Peyer's patch (tissue), 4 donors: ENCODE measurements at regions not wholly inside any gene's neighbourhood (a gene's known extent, or its start where the extent isn't known, plus 50 kb on each side); places are given as distances from the start of the nearest gene placed in this dataset.

Experiments
- DNase-seq, 3 donors: peaks; one replicate each; pipeline ENCODE4 v3.0.0-alpha.2; 2017 to 2019
- H3K27ac ChIP-seq, 4 donors: fragments of 200-600 bp; sonication (generic); one replicate each; pipeline ENCODE4 v1.5.1; 2016 to 2019
- H3K27me3 ChIP-seq, 2 donors: fragments of 200-600 bp; sonication (generic); one replicate each; pipeline ENCODE4 v1.5.1; 2019
- H3K36me3 ChIP-seq, 3 donors: fragments of 200-600 bp; sonication (generic); one replicate each; pipeline ENCODE4 v1.5.1; 2016 to 2019
- H3K4me1 ChIP-seq, 4 donors: fragments of 200-600 bp; sonication (generic); one replicate each; pipeline ENCODE4 v1.5.1; 2016 to 2019
- H3K4me3 ChIP-seq, 4 donors: fragments of 200-600 bp; sonication (generic); 1 replicate in 3 of 4; 2 replicates in 1 of 4; pipeline ENCODE4 v1.5.1; 2016 to 2019; ENCODE audit warnings: mild to moderate bottlenecking in 1 of 4
- H3K9me3 ChIP-seq, 4 donors: fragments of 200-600 bp; sonication (generic); one replicate each; pipeline ENCODE4 v1.5.1; 2016 to 2019; ENCODE audit warnings: mild to moderate bottlenecking in 1 of 4
- POLR2A ChIP-seq, 2 donors: fragments of 450-650 bp; IDR thresholded peaks; one replicate each; pipeline ENCODE4 v1.5.1; 2017; ENCODE audit warnings: antibody characterized with exemption in 2 of 2, mild to moderate bottlenecking in 2 of 2, moderate library complexity in 2 of 2
- TF ChIP-seq, protein P1 (sequence below), 6 experiments: fragments of 450-650 bp in 4 of 6; fragments of 200-600 bp in 2 of 6; sonication (generic) in 1 of 6; IDR thresholded peaks; one replicate each; pipeline ENCODE4 v1.5.1; 2017 to 2019; ENCODE audit warnings: antibody characterized with exemption in 6 of 6, mild to moderate bottlenecking in 3 of 6, moderate library complexity in 1 of 6

DNA sequence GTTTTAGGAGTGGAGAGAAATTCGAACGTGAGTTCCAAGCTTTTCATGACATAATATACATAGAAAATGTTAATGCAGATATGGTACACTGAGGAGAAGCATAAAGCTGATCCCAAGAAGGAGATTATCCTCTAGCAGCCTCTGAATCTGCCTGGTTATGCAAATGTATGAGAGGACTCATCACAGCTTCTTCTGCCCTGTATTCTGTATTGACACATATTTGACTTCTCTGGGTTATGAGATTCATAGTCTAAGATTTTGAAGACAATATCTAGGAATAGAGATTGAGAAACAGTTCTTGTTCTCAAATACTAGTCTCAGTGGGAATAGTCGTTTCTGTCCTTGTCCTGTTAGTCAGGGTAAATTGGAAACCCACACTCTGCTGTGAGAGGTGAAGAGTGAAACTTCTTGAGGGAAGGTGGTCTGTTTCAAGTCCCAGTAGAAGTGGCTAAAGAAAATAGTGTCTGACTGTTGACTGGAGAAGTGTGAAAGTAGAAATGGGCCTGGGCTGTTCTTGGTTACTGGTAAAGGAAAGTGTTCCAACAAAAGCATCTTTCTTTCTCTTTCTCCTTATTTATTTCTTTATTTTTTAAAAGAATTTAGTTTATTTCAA lies 1356.6 kb downstream of the SLITRK5 start:
- Histone ChIP-seq H3K27ac (no peak overlapping the region), H3K4me3 (no peak overlapping the region), H3K9me3 (no peaks in the 10 kb centered on the region), H3K27me3 (no peaks in the 10 kb centered on the region), H3K36me3 (no peaks in the 10 kb centered on the region), H3K4me1 (no peaks in the 10 kb centered on the region)
- TF ChIP-seq, protein P1, sequence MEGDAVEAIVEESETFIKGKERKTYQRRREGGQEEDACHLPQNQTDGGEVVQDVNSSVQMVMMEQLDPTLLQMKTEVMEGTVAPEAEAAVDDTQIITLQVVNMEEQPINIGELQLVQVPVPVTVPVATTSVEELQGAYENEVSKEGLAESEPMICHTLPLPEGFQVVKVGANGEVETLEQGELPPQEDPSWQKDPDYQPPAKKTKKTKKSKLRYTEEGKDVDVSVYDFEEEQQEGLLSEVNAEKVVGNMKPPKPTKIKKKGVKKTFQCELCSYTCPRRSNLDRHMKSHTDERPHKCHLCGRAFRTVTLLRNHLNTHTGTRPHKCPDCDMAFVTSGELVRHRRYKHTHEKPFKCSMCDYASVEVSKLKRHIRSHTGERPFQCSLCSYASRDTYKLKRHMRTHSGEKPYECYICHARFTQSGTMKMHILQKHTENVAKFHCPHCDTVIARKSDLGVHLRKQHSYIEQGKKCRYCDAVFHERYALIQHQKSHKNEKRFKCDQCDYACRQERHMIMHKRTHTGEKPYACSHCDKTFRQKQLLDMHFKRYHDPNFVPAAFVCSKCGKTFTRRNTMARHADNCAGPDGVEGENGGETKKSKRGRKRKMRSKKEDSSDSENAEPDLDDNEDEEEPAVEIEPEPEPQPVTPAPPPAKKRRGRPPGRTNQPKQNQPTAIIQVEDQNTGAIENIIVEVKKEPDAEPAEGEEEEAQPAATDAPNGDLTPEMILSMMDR (IDR thresholded peaks at IDR 0.05), result no peak
- DNase-seq, result no peak

DNA sequence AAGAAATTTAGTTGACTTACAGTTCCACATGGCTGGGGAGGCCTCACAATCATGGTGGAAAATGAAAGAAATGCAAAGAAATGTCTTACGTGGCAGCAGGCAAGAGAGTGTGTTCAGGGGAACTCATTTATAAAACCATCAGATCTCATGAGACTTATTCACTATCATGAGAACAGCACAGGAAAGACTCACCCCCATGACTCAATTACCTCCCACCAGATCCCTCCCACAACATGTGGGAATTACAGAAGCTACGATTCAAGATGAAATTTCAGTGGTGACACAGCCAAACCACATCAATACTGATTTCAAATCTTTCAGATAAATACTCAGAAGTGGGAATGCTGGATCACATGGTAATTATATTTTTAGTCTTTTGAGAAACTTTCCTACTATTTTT lies 1357.9 kb downstream of the SLITRK5 start:
- Histone ChIP-seq H3K9me3 (peaks cover 0 to 3% (median 0%) of the 10 kb centered on the region in 4 donors), H3K4me3 (no peak overlapping the region), H3K27ac (no peak overlapping the region), H3K36me3 (no peaks in the 10 kb centered on the region), H3K27me3 (no peaks in the 10 kb centered on the region), H3K4me1 (no peaks in the 10 kb centered on the region)
- TF ChIP-seq, protein P1 (IDR thresholded peaks at IDR 0.05), result no peak
- TF ChIP-seq POLR2A (IDR thresholded peaks at IDR 0.05), result no peak
- no peak for DNase-seq

DNA sequence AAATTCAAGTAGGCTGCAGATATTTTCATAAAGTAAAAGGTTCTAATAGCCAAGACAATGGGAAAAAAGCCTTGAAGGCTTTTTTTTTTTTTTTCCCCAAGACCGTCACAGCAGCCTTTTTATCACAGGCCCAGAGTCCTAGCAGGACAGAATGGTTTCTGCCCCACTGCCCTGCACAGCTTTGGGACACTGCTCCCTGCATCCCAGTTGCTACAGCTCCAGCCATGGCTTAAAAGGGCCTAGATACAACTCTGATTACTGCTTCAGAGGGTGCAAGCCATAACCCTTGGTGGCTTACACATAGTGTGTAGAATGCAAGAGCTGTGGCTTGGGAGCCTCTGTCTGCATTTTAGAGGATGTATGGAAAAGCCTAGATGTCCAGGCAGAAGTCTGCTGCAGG lies 1362.8 kb downstream of the SLITRK5 start:
- DNase-seq, result no peak
- Histone ChIP-seq H3K4me3 (no peak overlapping the region), H3K27ac (no peak overlapping the region), H3K27me3 (no peaks in the 10 kb centered on the region), H3K4me1 (no peaks in the 10 kb centered on the region), H3K36me3 (no peaks in the 10 kb centered on the region), H3K9me3 (peaks cover 0 to 3% (median 0%) of the 10 kb centered on the region in 4 donors)
- TF ChIP-seq, protein P1 (IDR thresholded peaks at IDR 0.05), result no peak
- TF ChIP-seq POLR2A (IDR thresholded peaks at IDR 0.05), result no peak

DNA sequence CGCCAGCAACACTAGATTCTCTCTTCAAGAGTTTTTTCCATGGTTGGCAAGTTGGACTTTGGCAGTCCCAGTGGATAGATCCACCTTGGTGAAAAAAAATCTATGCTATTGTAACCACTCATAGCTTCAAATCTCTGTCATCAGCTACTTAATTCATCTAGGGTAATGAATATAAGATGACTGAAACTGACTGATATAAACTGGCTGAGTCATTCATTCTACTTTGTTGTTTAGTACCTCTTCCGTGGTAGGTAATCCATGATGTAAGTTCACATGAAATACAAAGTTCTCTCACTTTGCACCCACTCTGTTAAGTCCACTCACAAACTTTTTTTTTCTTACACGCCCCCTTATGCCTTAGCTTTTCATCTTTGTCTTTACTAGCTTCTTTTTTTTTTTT lies 1381.5 kb downstream of the SLITRK5 start:
- no peaks in the 10 kb centered on the region for H3K4me1 ChIP-seq
- no peak overlapping the region for H3K27ac ChIP-seq
- H3K36me3 ChIP-seq, result no peaks in the 10 kb centered on the region
- no peaks in the 10 kb centered on the region for H3K27me3 ChIP-seq
- no peak overlapping the region for H3K4me3 ChIP-seq
- DNase-seq, result no peak
- TF ChIP-seq, protein P1 (IDR thresholded peaks at IDR 0.05), result no peak
- TF ChIP-seq POLR2A (IDR thresholded peaks at IDR 0.05), result no peak
- H3K9me3 ChIP-seq, result no peaks in the 10 kb centered on the region

DNA sequence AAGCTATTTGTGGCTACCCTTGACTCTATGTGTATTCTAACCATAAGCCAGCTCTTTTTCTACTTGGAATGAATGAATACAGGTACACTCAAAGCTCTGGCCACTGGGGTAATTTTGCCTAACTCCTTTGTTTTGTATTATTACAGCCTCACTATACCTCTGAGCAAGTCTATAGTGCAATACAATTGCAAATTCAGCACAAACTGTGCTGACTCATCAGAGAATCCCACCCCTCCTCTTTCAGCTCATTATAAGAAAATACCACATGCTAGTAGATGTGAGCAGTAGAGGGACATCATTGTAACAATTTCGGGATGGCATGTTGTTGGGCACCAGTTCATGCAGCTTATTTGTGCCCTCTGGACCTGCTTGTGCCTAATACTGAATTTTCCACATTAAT lies 1382.2 kb downstream of the SLITRK5 start:
- H3K4me1 ChIP-seq, result no peaks in the 10 kb centered on the region
- H3K36me3 ChIP-seq, result no peaks in the 10 kb centered on the region
- H3K9me3 ChIP-seq, result no peaks in the 10 kb centered on the region
- no peaks in the 10 kb centered on the region for H3K27me3 ChIP-seq
- no peak overlapping the region for H3K27ac ChIP-seq
- DNase-seq, result no peak
- no peak overlapping the region for H3K4me3 ChIP-seq
- TF ChIP-seq, protein P1 (IDR thresholded peaks at IDR 0.05), result no peak
- no peak for TF ChIP-seq POLR2A (IDR thresholded peaks at IDR 0.05)

DNA sequence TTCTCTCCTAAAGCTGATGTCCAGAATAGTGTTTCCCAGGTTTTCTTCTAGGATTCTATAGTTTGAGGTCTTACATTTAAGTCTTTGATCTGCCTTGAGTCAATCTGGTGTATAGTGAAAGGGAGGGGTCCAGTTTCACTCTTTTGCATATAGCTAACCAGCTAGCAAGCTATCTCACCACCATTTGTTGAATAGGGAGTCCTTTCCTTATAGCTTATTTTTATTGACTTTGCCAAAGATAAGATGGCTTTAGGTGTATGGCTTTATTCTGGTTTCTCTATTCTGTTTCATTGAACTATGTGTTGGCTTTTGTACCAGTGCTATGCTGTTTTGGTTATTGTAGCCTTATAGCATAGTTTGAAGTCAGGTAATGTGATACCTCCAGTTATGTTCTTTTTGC lies 1386.1 kb downstream of the SLITRK5 start:
- Histone ChIP-seq H3K4me1 (no peaks in the 10 kb centered on the region), H3K27ac (no peak overlapping the region), H3K4me3 (no peak overlapping the region), H3K27me3 (no peaks in the 10 kb centered on the region), H3K9me3 (no peaks in the 10 kb centered on the region), H3K36me3 (no peaks in the 10 kb centered on the region)
- TF ChIP-seq, protein P1 (IDR thresholded peaks at IDR 0.05), result no peak
- TF ChIP-seq POLR2A (IDR thresholded peaks at IDR 0.05), result no peak
- DNase-seq, result no peak
